K562 (cell line): ENCODE measurements at regions not wholly inside any gene's neighbourhood (a gene's known extent, or its start where the extent isn't known, plus 50 kb on each side); places are given as distances from the start of the nearest gene placed in this dataset.

Source experiments
- ATAC-seq: fragments of 200-7000 bp; cut with Tn5 transposase; 3 replicates; pipeline ENCODE4 v1.9.1; 2020; ENCODE audit warnings: moderate library complexity
- BruUV-seq: library from RNA; stranded (reverse); fragments of 400-500 nt; replicated peaks from 2 replicates; lab custom pipeline; 2021; lab: Mats Ljungman, UMichigan
- CTCF ChIA-PET: fragments of 300-600 bp; formaldehyde crosslinking; extraction: SDS; loops from one replicate; lab custom pipeline; 2021; ENCODE audit warnings: low intra/inter-chr PET ratio; lab: Yijun Ruan, JAX
- POLR2A ChIA-PET: fragments of 300-600, 350-650 bp; sonication (Branson Sonifier 250); formaldehyde crosslinking; extraction: SDS; loops from one replicate; lab custom pipeline; 2021; ENCODE audit warnings: antibody characterized with exemption, inconsistent platforms; lab: Yijun Ruan, JAX
- DNase-seq, 4 experiments: peaks; one replicate each; pipeline versions ENCODE4 v3.0.0 to v3.0.0-alpha.2; 2011 to 2018; ENCODE audit warnings: low spot score in 3 of 4, mixed read lengths in 3 of 4; ENCODE audit errors: extremely low read depth in 1 of 4
- FAIRE-seq: peaks from 2 replicates; lab custom pipeline; 2011; peaks lifted over from hg19 to GRCh38; lab: Jason Lieb, UNC
- H2AFZ ChIP-seq: 2 replicates; pipeline ENCODE4 v1.6.0; 2011; ENCODE audit warnings: low read depth, low read length, control low read depth, inconsistent platforms
- H3K27ac ChIP-seq: fragments of 200-600 bp; 3 replicates; pipeline ENCODE4 v1.8.0; 2011; ENCODE audit warnings: low read depth, mild to moderate bottlenecking, control low read depth, inconsistent platforms, low read length, moderate library complexity, mixed read lengths; ENCODE audit errors: extremely low read depth
- H3K27me3 ChIP-seq, 2 experiments: fragments of 300-600 bp in 1 of 2; 2 replicates in 1 of 2; 3 replicates in 1 of 2; pipeline versions ENCODE4 v1.6.0 to v1.8.0; 2011; ENCODE audit warnings: inconsistent platforms in 2 of 2, low read length in 2 of 2, mild to moderate bottlenecking in 1 of 2, mixed read lengths in 1 of 2, moderate library complexity in 1 of 2; ENCODE audit not compliant: control insufficient read depth in 2 of 2, insufficient read depth in 2 of 2
- H3K36me3 ChIP-seq: fragments of 300-600 bp; 3 replicates; pipeline ENCODE4 v1.8.0; 2011; ENCODE audit warnings: mild to moderate bottlenecking, low read length, inconsistent platforms; ENCODE audit not compliant: control insufficient read depth, insufficient read depth
- H3K4me1 ChIP-seq, 2 experiments: fragments of 200-600 bp in 1 of 2; replicated peaks in 1 of 2; 2 replicates in 1 of 2; 3 replicates in 1 of 2; pipeline versions ENCODE4 v1.5.1 to v1.8.0; 2011; ENCODE audit warnings: inconsistent platforms in 2 of 2, low read length in 2 of 2, mild to moderate bottlenecking in 1 of 2, mixed read lengths in 1 of 2, moderate library complexity in 1 of 2; ENCODE audit not compliant: control insufficient read depth in 2 of 2, insufficient read depth in 2 of 2
- H3K4me2 ChIP-seq: 2 replicates; pipeline ENCODE4 v1.6.1; 2011; ENCODE audit warnings: low read length, control low read depth, inconsistent platforms, mixed read lengths; ENCODE audit not compliant: insufficient read depth
- H3K4me3 ChIP-seq: fragments of 200-600 bp; sonication (generic), shearing (Covaris generic); 2 replicates; pipeline ENCODE4 v1.5.1; 2016; ENCODE audit warnings: control low read depth, inconsistent platforms
- H3K79me2 ChIP-seq: fragments of 200-600 bp; 3 replicates; pipeline ENCODE4 v1.8.0; 2011; ENCODE audit warnings: low read length, inconsistent platforms; ENCODE audit not compliant: control insufficient read depth, insufficient read depth
- H3K9ac ChIP-seq, 2 experiments: 2 replicates each; pipeline versions ENCODE4 v1.6.0 to v1.6.1; 2011; ENCODE audit warnings: low read depth in 2 of 2, low read length in 2 of 2, control low read depth in 1 of 2, inconsistent platforms in 1 of 2, mild to moderate bottlenecking in 1 of 2, mixed read lengths in 1 of 2; ENCODE audit not compliant: insufficient read depth in 1 of 2
- H3K9me1 ChIP-seq: one replicate; pipeline ENCODE4 v1.6.0; 2011; ENCODE audit warnings: inconsistent platforms, mild to moderate bottlenecking, low read length, moderate library complexity; ENCODE audit not compliant: control insufficient read depth, insufficient read depth
- H3K9me3 ChIP-seq: replicated peaks from 2 replicates; pipeline ENCODE4 v1.5.1; 2011; ENCODE audit warnings: low read depth, low read length, inconsistent platforms; ENCODE audit not compliant: control insufficient read depth, insufficient read depth
- H4K20me1 ChIP-seq: replicated peaks from 2 replicates; pipeline ENCODE4 v1.6.1; 2011; ENCODE audit warnings: low read length, inconsistent platforms, mixed read lengths; ENCODE audit not compliant: control insufficient read depth, insufficient read depth
- ARID3B ChIP-seq: fragments of 250-450 bp; sonication (Bioruptor Pico); IDR thresholded peaks from 2 replicates; pipeline ENCODE4 v1.4.0; 2020; ENCODE audit warnings: borderline replicate concordance
- BCOR ChIP-seq: fragments of 450-650 bp; IDR thresholded peaks from 2 replicates; pipeline ENCODE4 v1.6.1; 2016
- BMI1 ChIP-seq: fragments of 150-350 bp; IDR thresholded peaks from 2 replicates; pipeline ENCODE4 v1.6.1; 2014; ENCODE audit warnings: low read length
- CGGBP1 ChIP-seq: fragments of 250-450 bp; sonication (Bioruptor Pico); IDR thresholded peaks from 2 replicates; pipeline ENCODE4 v1.9.0; 2021; ENCODE audit warnings: mild to moderate bottlenecking
- CREBBP ChIP-seq: IDR thresholded peaks from one replicate; pipeline ENCODE4 v1.6.1; 2012; ENCODE audit warnings: low read depth, mild to moderate bottlenecking, control low read depth, inconsistent platforms, low read length
- EP300 ChIP-seq: IDR thresholded peaks from 2 replicates; pipeline ENCODE4 v1.6.1; 2012; ENCODE audit warnings: low read length, improper control_type of control experiment
- FOS ChIP-seq: IDR thresholded peaks from 3 replicates; pipeline ENCODE4 v1.6.1; 2011; ENCODE audit not compliant: insufficient read length; ENCODE audit errors: extremely low read depth
- HSF4 ChIP-seq: fragments of 250-450 bp; sonication (Bioruptor Pico); IDR thresholded peaks from 2 replicates; pipeline ENCODE4 v2.1.2; 2022; ENCODE audit warnings: mild to moderate bottlenecking, moderate library complexity, borderline replicate concordance
- JUN ChIP-seq, 2 experiments: sonication (generic) in 1 of 2; formaldehyde crosslinking in 1 of 2; IDR thresholded peaks; 2 replicates each; pipeline versions ENCODE4 v1.6.1 to v1.8.0; 2012 to 2022; ENCODE audit warnings: borderline replicate concordance in 2 of 2, mild to moderate bottlenecking in 2 of 2, improper control_type of control experiment in 1 of 2, low read depth in 1 of 2, low read length in 1 of 2, missing genetic modification reagents in 1 of 2
- KLF1 ChIP-seq: fragments of 450-650 bp; IDR thresholded peaks from 2 replicates; pipeline ENCODE4 v1.6.1; 2016; ENCODE audit warnings: missing genetic modification characterization, missing compliant biosample characterization
- NUFIP1 ChIP-seq: fragments of 450-650 bp; IDR thresholded peaks from 2 replicates; pipeline ENCODE4 v1.6.1; 2018; ENCODE audit not compliant: partially characterized antibody
- RBM17 ChIP-seq: fragments of 200-400 bp; formaldehyde crosslinking; IDR thresholded peaks from 2 replicates; pipeline ENCODE4 v1.6.1; 2017; ENCODE audit warnings: low read depth, mild to moderate bottlenecking, low read length, borderline replicate concordance
- RNF2 ChIP-seq: sonication (generic); IDR thresholded peaks from 2 replicates; pipeline ENCODE4 v1.6.1; 2016
- TARDBP ChIP-seq: fragments of 450-650 bp; IDR thresholded peaks from 2 replicates; pipeline ENCODE4 v1.6.1; 2016
- U2AF2 ChIP-seq: fragments of 200-400 bp; formaldehyde crosslinking; optimal IDR thresholded peaks from 2 replicates; pipeline ENCODE3; 2017; ENCODE audit warnings: low read depth, mild to moderate bottlenecking, low read length
- WGBS: fragments of 100-300 bp; shearing (Covaris generic); methylation state at CpG from one replicate; pipeline ENCODE4 v1.1.6; 2016; ENCODE audit warnings: low coverage, mixed read lengths; ENCODE audit not compliant: insufficient coverage; ENCODE audit errors: missing lambda C conversion rate; 5-methylcytosine and 5-hydroxymethylcytosine counted together
- in situ Hi-C: fragments of 300-500 bp; cut with MboI; formaldehyde crosslinking; loops from 4 replicates; pipeline ENCODE4 v1.15.0; 2018; ENCODE audit warnings: inconsistent platforms, mixed read lengths
- intact Hi-C: fragments of 100-400 bp; cut with micrococcal nuclease; formaldehyde crosslinking; loops from 2 replicates; pipeline ENCODE4 v1.14.2; 2022

- H3K27me3 ChIP-seq = no peaks in the 10 kb centered on the region
- intact Hi-C loops = no loop called here
- POLR2A ChIA-PET = interaction anchor here (0.6 kb wide), 1 partner anchor 562 kb away, joined by 3 read pairs; no protein-coding TSS in a partner anchor
- TF ChIP-seq RBM17 (no peak), BCOR (no peak), CGGBP1 (no peak), HSF4 (no peak), RNF2 (no peak), KLF1 (tag) (no peak), ARID3B (no peak), CREBBP (no peak), NUFIP1 (no peak), EP300 (no peak), JUN (IDR thresholded peaks at IDR 0.05; ENCODE audit: borderline replicate concordance, low read depth, low read length) (no peak), JUN (CRISPR knock-in tag; IDR thresholded peaks at IDR 0.05; ENCODE audit: borderline replicate concordance) (no peak), U2AF2 (no peak), TARDBP (no peak), FOS (no peak), BMI1 (no peak)
- no peak for FAIRE-seq
- no peaks in the 10 kb centered on the region for H3K9me3 ChIP-seq
- H3K9ac ChIP-seq = no peak overlapping the region
- no peaks in the 10 kb centered on the region for H4K20me1 ChIP-seq
- no TSS peak for BruUV-seq
- CTCF ChIA-PET = no interaction called here
- H3K9me1 ChIP-seq = no peaks in the 10 kb centered on the region
- no peak overlapping the region for H3K27ac ChIP-seq
- 16% methylated on average over 3 of the region's 3 CpGs for WGBS
- no peak overlapping the region for H3K4me2 ChIP-seq
- no peak overlapping the region for H2AFZ ChIP-seq
- in situ Hi-C loops = no loop called here
- H3K4me3 ChIP-seq = no peak overlapping the region
- no peak for DNase-seq
- no peak for ATAC-seq
- H3K79me2 ChIP-seq = no peaks in the 10 kb centered on the region
- no peaks in the 10 kb centered on the region for H3K4me1 ChIP-seq
- no peaks in the 10 kb centered on the region for H3K36me3 ChIP-seq
These were observed 238.8 kb upstream of the NOX3 start for GRCh38 chr6:155694419-155694790.
